OCI-LY7 (cell line): ENCODE measurements at regions not wholly inside any gene's neighbourhood (a gene's known extent, or its start where the extent isn't known, plus 50 kb on each side); places are given as distances from the start of the nearest gene placed in this dataset.

Source experiments
- BruUV-seq: library from RNA; stranded (reverse); fragments of 400-500 nt; replicated peaks from 2 replicates; lab custom pipeline; 2021; lab: Mats Ljungman, UMichigan
- CTCF ChIA-PET: fragments of 300-600 bp; sonication (Branson Sonifier 250); formaldehyde crosslinking; loops from one replicate; lab custom pipeline; 2022; ENCODE audit warnings: antibody characterized with exemption; ENCODE audit not compliant: unreplicated experiment; lab: Charles Lee
- POLR2A ChIA-PET: fragments of 300-600 bp; sonication (Branson Sonifier 250); formaldehyde crosslinking; loops from one replicate; lab custom pipeline; 2022; ENCODE audit warnings: antibody characterized with exemption; lab: Charles Lee
- DNase-seq: peaks from one replicate; pipeline ENCODE4 v3.0.0-alpha.2; 2015; ENCODE audit warnings: low spot score
- H2AFZ ChIP-seq: fragments of 200-600 bp; sonication (generic), shearing (Covaris generic); 2 replicates; pipeline ENCODE4 v1.6.1; 2014; ENCODE audit warnings: mild to moderate bottlenecking, antibody characterized with exemption, low read length, moderate library complexity
- H3K27ac ChIP-seq: fragments of 200-600 bp; sonication (generic); 2 replicates; pipeline ENCODE4 v1.5.1; 2014; ENCODE audit warnings: mixed run types, low read depth, mild to moderate bottlenecking, moderate library complexity, low read length, inconsistent platforms; ENCODE audit not compliant: poor library complexity, severe bottlenecking
- H3K36me3 ChIP-seq: fragments of 200-600 bp; sonication (generic); 2 replicates; pipeline ENCODE4 v1.6.1; 2014; ENCODE audit warnings: mild to moderate bottlenecking, antibody characterized with exemption, low read length, moderate library complexity, mixed read lengths; ENCODE audit not compliant: insufficient read depth
- H3K4me1 ChIP-seq: fragments of 200-600 bp; sonication (generic); 2 replicates; pipeline ENCODE4 v1.5.1; 2014; ENCODE audit warnings: mild to moderate bottlenecking, low read length; ENCODE audit not compliant: insufficient read depth, poor library complexity, severe bottlenecking
- H3K4me2 ChIP-seq: fragments of 200-600 bp; sonication (generic); 2 replicates; pipeline ENCODE4 v1.6.1; 2014; ENCODE audit warnings: mild to moderate bottlenecking, low read length
- H3K4me3 ChIP-seq: fragments of 200-600 bp; sonication (generic); 2 replicates; pipeline ENCODE4 v1.5.1; 2014; ENCODE audit warnings: mild to moderate bottlenecking, low read depth, low read length; ENCODE audit not compliant: poor library complexity, severe bottlenecking
- H3K79me2 ChIP-seq: fragments of 200-600 bp; sonication (generic); 2 replicates; pipeline ENCODE4 v1.6.1; 2016; ENCODE audit warnings: low read depth, mild to moderate bottlenecking, low read length, moderate library complexity, mixed read lengths; ENCODE audit not compliant: insufficient read depth
- H3K9me2 ChIP-seq: fragments of 200-600 bp; sonication (generic); 2 replicates; pipeline ENCODE4 v1.6.1; 2016; ENCODE audit warnings: mild to moderate bottlenecking, low read length, mixed read lengths; ENCODE audit not compliant: insufficient read depth
- H3K9me3 ChIP-seq: fragments of 200-600 bp; sonication (generic); 2 replicates; pipeline ENCODE4 v1.6.1; 2014; ENCODE audit warnings: mild to moderate bottlenecking, mixed run types, low read length, mixed read lengths
- H4K20me1 ChIP-seq: fragments of 200-600 bp; sonication (generic); 2 replicates; pipeline ENCODE4 v1.6.1; 2014; ENCODE audit warnings: mild to moderate bottlenecking, antibody characterized with exemption, low read length, moderate library complexity, mixed read lengths; ENCODE audit not compliant: insufficient read depth
- CTCF ChIP-seq: fragments of 200-600 bp; sonication (generic); conservative IDR thresholded peaks from 2 replicates; pipeline ENCODE4 v1.5.1; 2014; ENCODE audit warnings: mild to moderate bottlenecking, antibody characterized with exemption, low read length, moderate library complexity, mixed read lengths
- EZH2phosphoT487 ChIP-seq: fragments of 200-600 bp; sonication (generic); IDR thresholded peaks from 2 replicates; pipeline ENCODE4 v1.6.1; 2018; ENCODE audit warnings: low read depth, borderline replicate concordance, mild to moderate bottlenecking, mixed run types, antibody characterized with exemption, low read length, moderate library complexity, mixed read lengths
- intact Hi-C: fragments of 100-400 bp; cut with micrococcal nuclease; formaldehyde crosslinking; loops from one replicate; pipeline ENCODE4 v1.10.0; 2022; ENCODE audit not compliant: unreplicated experiment

DNA sequence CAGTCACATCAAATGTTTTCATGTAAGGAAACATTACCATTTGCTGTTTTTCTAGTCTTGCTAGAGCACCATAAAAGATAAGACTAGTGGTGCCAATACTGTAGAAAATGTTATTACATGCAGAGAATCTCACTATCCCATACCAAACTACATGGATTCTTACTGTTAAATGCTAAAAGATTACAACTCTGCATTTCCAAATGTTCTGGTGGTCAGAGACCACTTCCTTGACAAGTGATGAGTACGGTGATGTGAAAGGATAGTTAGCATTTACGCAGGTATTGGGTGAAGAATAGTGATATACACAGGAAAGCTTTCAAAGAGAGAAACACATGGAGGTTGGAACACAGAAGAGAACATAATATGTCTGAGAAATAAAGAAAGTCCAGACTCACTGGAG lies 98.2 kb downstream of the GGTLC2 start:
- H3K4me3 ChIP-seq: no peak overlapping the region
- no peaks in the 10 kb centered on the region for H3K9me3 ChIP-seq
- no peaks in the 10 kb centered on the region for H3K79me2 ChIP-seq
- ChIA-PET CTCF (interaction anchor here (1.5 kb wide), 1 partner anchor 10 kb away, joined by 3 read pairs; no protein-coding TSS in a partner anchor), POLR2A (no interaction called here)
- no peak for DNase-seq
- H3K36me3 ChIP-seq: no peaks in the 10 kb centered on the region
- H3K9me2 ChIP-seq: no peaks in the 10 kb centered on the region
- H4K20me1 ChIP-seq: no peaks in the 10 kb centered on the region
- no peak overlapping the region for H3K27ac ChIP-seq
- peaks cover 26% of the 10 kb centered on the region for H3K4me1 ChIP-seq
- H3K4me2 ChIP-seq: no peak overlapping the region
- TF ChIP-seq EZH2phosphoT487 (no peak), CTCF (no peak)
- BruUV-seq: no TSS peak
- no peak overlapping the region for H2AFZ ChIP-seq
- intact Hi-C loops: no loop called here

GRCh38 chr22:22743128-22743760 lies 98.8 kb downstream of the GGTLC2 start:
- ChIA-PET POLR2A (interaction anchor here (0.6 kb wide), 1 partner anchor 1009 kb away, joined by 3 read pairs; no protein-coding TSS in a partner anchor), CTCF (interaction anchor here (1.5 kb wide), 1 partner anchor 10 kb away, joined by 3 read pairs; no protein-coding TSS in a partner anchor)
- Histone ChIP-seq H3K79me2 (no peaks in the 10 kb centered on the region), H3K27ac (no peak overlapping the region), H3K4me1 (peaks cover 32% of the 10 kb centered on the region), H3K9me2 (no peaks in the 10 kb centered on the region), H2AFZ (no peak overlapping the region), H3K9me3 (no peaks in the 10 kb centered on the region), H3K36me3 (no peaks in the 10 kb centered on the region), H3K4me2 (no peak overlapping the region), H3K4me3 (no peak overlapping the region), H4K20me1 (no peaks in the 10 kb centered on the region)
- DNase-seq: no peak
- intact Hi-C loops: no loop called here
- no peak for TF ChIP-seq CTCF
- TF ChIP-seq EZH2phosphoT487: no peak
- no TSS peak for BruUV-seq
